Kidney epithelial cell (primary cell): ENCODE measurements at regions not wholly inside any gene's neighbourhood (a gene's known extent, or its start where the extent isn't known, plus 50 kb on each side); places are given as distances from the start of the nearest gene placed in this dataset.

ENCODE experiments used
- DNase-seq: peaks from one replicate; pipeline ENCODE4 v3.0.0-alpha.2; 2010; ENCODE audit warnings: low read depth
- H3K27me3 ChIP-seq: 2 replicates; pipeline ENCODE4 v1.6.0; 2011; ENCODE audit warnings: low read length; ENCODE audit not compliant: control insufficient read depth, insufficient read depth
- H3K36me3 ChIP-seq: 2 replicates; pipeline ENCODE4 v1.5.1; 2011; ENCODE audit warnings: low read length; ENCODE audit not compliant: control insufficient read depth, insufficient read depth
- H3K4me3 ChIP-seq: 2 replicates; pipeline ENCODE4 v1.5.1; 2011; ENCODE audit warnings: low read depth, mild to moderate bottlenecking, control low read depth, low read length
- TF ChIP-seq, protein P1 (sequence below): IDR thresholded peaks from 2 replicates; pipeline ENCODE4 v1.5.1; 2011; ENCODE audit warnings: mild to moderate bottlenecking, moderate library complexity, low read length, control low read depth, inconsistent platforms; ENCODE audit not compliant: insufficient read depth, poor library complexity, severe bottlenecking

DNA sequence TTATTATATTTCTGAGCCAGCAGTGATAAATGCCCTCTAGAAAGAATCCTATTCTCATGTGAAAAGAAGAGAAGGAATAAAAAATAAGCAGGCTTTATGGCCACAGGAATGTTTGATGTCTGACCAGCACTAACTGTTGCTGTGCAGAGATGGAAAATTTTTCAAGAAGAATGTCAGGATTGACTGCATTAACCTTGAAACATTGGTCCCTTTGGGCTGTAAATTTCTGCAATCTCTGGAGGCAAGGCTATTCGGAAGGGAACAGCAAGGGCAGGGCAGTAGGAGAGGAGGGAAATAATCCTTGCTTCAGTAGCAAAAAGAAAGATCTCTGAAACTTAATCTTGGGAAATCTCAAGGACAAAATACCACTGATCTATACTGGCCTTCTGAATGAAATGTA is 415.2 kb downstream of the DNAH5 start:
- no peak overlapping the region for H3K4me3 ChIP-seq
- H3K27me3 ChIP-seq, result no peaks in the 10 kb centered on the region
- TF ChIP-seq, protein P1, sequence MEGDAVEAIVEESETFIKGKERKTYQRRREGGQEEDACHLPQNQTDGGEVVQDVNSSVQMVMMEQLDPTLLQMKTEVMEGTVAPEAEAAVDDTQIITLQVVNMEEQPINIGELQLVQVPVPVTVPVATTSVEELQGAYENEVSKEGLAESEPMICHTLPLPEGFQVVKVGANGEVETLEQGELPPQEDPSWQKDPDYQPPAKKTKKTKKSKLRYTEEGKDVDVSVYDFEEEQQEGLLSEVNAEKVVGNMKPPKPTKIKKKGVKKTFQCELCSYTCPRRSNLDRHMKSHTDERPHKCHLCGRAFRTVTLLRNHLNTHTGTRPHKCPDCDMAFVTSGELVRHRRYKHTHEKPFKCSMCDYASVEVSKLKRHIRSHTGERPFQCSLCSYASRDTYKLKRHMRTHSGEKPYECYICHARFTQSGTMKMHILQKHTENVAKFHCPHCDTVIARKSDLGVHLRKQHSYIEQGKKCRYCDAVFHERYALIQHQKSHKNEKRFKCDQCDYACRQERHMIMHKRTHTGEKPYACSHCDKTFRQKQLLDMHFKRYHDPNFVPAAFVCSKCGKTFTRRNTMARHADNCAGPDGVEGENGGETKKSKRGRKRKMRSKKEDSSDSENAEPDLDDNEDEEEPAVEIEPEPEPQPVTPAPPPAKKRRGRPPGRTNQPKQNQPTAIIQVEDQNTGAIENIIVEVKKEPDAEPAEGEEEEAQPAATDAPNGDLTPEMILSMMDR, result no peak
- no peaks in the 10 kb centered on the region for H3K36me3 ChIP-seq
- no peak for DNase-seq

DNA sequence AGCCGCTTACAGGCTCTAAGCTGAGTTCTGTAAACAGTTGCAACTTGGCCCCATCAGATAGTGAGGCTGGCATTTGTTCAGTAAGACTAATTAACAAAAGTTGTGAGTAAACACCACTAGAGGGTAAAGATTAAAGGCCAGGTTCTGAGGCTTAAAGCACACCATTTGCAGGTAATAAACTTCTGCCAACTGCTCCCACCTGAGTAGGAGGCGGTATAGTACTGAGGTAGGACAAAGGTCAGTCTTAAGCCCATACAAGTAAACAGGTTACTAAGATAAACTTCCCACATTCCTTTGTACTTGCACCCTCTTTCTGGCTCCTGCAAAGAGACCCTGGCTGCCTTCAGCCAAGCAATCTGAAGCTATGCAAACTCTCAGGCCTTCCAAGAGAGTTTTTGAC is 419.6 kb downstream of the DNAH5 start:
- Histone ChIP-seq H3K4me3 (no peak overlapping the region), H3K36me3 (no peaks in the 10 kb centered on the region), H3K27me3 (no peaks in the 10 kb centered on the region)
- TF ChIP-seq, protein P1, result no peak
- DNase-seq, result no peak

DNA sequence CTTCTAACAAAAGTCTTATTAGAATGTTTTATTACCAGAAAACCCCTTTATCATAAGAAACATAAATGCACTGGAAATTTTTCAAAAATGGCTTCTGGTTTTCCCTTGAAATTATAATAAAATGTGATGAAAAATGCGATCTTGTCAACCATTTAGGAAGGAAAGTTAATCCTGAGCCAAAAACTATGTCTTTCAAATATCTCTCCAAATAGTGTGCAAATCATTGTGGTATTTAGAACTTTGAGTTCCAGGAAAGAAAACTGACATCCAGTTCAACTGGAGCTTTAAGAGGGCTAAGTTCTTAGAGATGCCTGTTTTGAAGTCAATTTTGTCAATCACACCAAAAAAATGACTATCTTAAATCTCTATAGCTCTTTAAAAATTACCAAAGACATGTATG is 425.4 kb downstream of the DNAH5 start:
- Histone ChIP-seq H3K36me3 (no peaks in the 10 kb centered on the region), H3K4me3 (no peak overlapping the region), H3K27me3 (no peaks in the 10 kb centered on the region)
- TF ChIP-seq, protein P1, result no peak
- no peak for DNase-seq

DNA sequence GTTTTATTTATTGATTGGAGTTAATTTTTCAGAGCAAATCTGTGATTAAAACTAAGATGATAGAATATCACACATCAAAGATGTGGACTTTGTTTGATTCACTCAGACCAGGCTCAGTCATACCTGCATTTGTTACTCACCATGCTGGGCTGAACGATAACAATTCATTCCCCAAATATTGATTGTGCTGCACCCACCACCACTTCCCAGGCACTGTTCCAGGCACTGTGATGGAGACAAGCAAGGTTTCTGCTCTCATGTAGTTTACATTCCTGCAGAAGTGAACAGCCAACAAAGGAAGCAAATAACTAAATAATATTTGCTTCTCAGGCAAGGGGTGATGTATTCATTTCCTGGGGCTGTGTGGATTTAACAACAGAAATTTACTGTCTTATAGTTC is 428.3 kb downstream of the DNAH5 start:
- TF ChIP-seq, protein P1, result no peak

DNA sequence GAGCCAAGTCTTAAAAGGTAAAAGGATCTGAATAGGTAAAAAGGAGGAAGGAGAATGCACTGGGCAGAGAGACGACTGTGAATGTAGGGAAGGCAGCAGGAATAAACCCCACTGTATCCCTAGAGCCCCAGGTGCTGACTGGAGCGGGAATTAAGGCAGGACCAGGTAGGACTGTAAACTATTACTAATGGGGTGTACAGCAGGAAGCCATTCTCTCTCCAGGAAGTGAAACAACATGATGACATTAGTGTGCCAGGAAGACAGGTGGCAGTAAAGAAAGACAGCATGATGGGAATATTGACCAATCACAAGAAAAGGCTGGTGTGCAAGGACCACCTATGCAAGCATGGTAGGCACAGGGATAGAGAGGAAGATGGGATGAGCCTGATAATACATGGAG is 433.0 kb downstream of the DNAH5 start:
- Histone ChIP-seq H3K27me3 (no peaks in the 10 kb centered on the region), H3K36me3 (no peaks in the 10 kb centered on the region), H3K4me3 (no peak overlapping the region)
- TF ChIP-seq, protein P1, result no peak
- no peak for DNase-seq

More for the DNA sequence above, 428.3 kb downstream of the DNAH5 start:
- H3K27me3 ChIP-seq, result no peaks in the 10 kb centered on the region
- no peak overlapping the region for H3K4me3 ChIP-seq
- DNase-seq, result no peak
- H3K36me3 ChIP-seq, result no peaks in the 10 kb centered on the region

DNA sequence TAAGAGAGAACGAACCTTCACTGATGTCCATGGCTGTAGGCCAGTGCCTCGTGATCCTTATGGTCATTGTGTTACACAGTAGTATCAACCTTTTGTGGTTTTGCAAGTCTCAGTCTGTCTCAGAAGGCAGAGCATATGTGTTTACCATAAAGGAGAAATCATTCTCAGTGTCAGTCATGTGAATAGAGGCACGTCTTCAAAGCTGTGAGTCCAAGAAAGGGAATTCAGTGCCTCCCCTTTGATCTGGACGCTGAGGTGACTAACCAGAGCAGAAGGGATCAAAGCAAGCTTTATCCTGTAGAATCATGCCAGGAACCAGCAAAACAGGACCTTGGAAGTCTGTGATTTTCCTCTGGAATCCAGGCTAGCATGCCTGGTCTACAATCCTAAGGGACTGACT is 433.9 kb downstream of the DNAH5 start:
- H3K36me3 ChIP-seq, result no peaks in the 10 kb centered on the region
- TF ChIP-seq, protein P1, result no peak
- H3K4me3 ChIP-seq, result no peak overlapping the region
- H3K27me3 ChIP-seq, result no peaks in the 10 kb centered on the region
- no peak for DNase-seq
